ENCODE measurements at regions not wholly inside any gene's neighbourhood (a gene's known extent, or its start where the extent isn't known, plus 50 kb on each side); places are given as distances from the start of the nearest gene placed in this dataset.

GRCh38 chr9:121550041-121550440, 50.4 kb upstream of the GGTA1 start:
- no peak overlapping the region for H3K27ac ChIP-seq
- peaks cover 0 to 68% (median 0%) of the 10 kb centered on the region in 7 donors for H3K27me3 ChIP-seq (replicated peaks in 1 of 7)
- WGBS, 5 donors = 83 to 92% (median 87%) methylated on average over 6 of the region's 6 CpGs
- intact Hi-C loops (cut with DNase I; ENCODE audit: low total_unique reads) = no loop called here
- TF ChIP-seq POLR2A (IDR thresholded peaks at IDR 0.05) (no peak), CTCF (IDR thresholded peaks at IDR 0.05 in 8 of 11, conservative IDR thresholded peaks at IDR 0.05 in 3 of 11) (no peak), POLR2AphosphoS5 (IDR thresholded peaks at IDR 0.05) (no peak)
- no peak for DNase-seq
- H3K4me1 ChIP-seq = peaks cover 12 to 36% (median 23%) of the 10 kb centered on the region in 6 donors
- H3K9me3 ChIP-seq = no peaks in the 10 kb centered on the region
- no peaks in the 10 kb centered on the region for H3K36me3 ChIP-seq
- H3K4me3 ChIP-seq = peak overlapping the region in 1 of 8 donors; percentile 53

GRCh38 chr9:121550569-121551512, 51.2 kb upstream of the GGTA1 start:
- Histone ChIP-seq H3K27me3 (replicated peaks in 1 of 7) (peaks cover 0 to 60% (median 0%) of the 10 kb centered on the region in 7 donors), H3K4me3 (peak overlapping the region in 4 of 8 donors; percentile 13 to 53 (median 21)), H3K9me3 (no peaks in the 10 kb centered on the region), H3K4me1 (peaks cover 9 to 31% (median 20%) of the 10 kb centered on the region in 6 donors), H3K27ac (no peak overlapping the region), H3K36me3 (no peaks in the 10 kb centered on the region)
- intact Hi-C loops (cut with DNase I; ENCODE audit: low total_unique reads) = no loop called here
- TF ChIP-seq POLR2A (IDR thresholded peaks at IDR 0.05) = no peak
- TF ChIP-seq CTCF (IDR thresholded peaks at IDR 0.05 in 8 of 11, conservative IDR thresholded peaks at IDR 0.05 in 3 of 11) = peak; percentile 69 to 95 (median 89)
- TF ChIP-seq POLR2AphosphoS5 (IDR thresholded peaks at IDR 0.05) = peak in 2 of 3 donors; percentile 52 to 62
- peak; percentile 94 for DNase-seq
- WGBS, 5 donors = 21 to 39% (median 23%) methylated on average over 21 to 40 of the region's 40 CpGs

- WGBS, 5 donors = 61 to 69% (median 63%) methylated on average over 5 to 9 of the region's 9 CpGs
- H3K4me1 ChIP-seq = peaks cover 5 to 30% (median 15%) of the 10 kb centered on the region in 6 donors
- TF ChIP-seq POLR2AphosphoS5 (IDR thresholded peaks at IDR 0.05) = no peak
- TF ChIP-seq POLR2A (IDR thresholded peaks at IDR 0.05) = no peak
- no peak for TF ChIP-seq CTCF (IDR thresholded peaks at IDR 0.05 in 8 of 11, conservative IDR thresholded peaks at IDR 0.05 in 3 of 11)
- H3K36me3 ChIP-seq = no peaks in the 10 kb centered on the region
- peaks cover 0 to 47% (median 0%) of the 10 kb centered on the region in 7 donors for H3K27me3 ChIP-seq (replicated peaks in 1 of 7)
- H3K27ac ChIP-seq = no peak overlapping the region
- H3K4me3 ChIP-seq = no peak overlapping the region
- H3K9me3 ChIP-seq = no peaks in the 10 kb centered on the region
- intact Hi-C loops (cut with DNase I; ENCODE audit: low total_unique reads) = no loop called here
- no peak for DNase-seq
Measured at GRCh38 chr9:121551985-121552753, 52.5 kb upstream of the GGTA1 start.
